Tibial artery (tissue), 4 donors: ENCODE measurements at regions not wholly inside any gene's neighbourhood (a gene's known extent, or its start where the extent isn't known, plus 50 kb on each side); places are given as distances from the start of the nearest gene placed in this dataset.

Experiments used
- DNase-seq, 2 donors: peaks; one replicate each; pipeline ENCODE4 v3.0.0-alpha.2; 2019
- H3K27ac ChIP-seq, 2 donors: fragments of 200-600 bp; sonication (generic) in 1 of 2; 1 replicate in 1 of 2; 2 replicates in 1 of 2; pipeline ENCODE4 v1.5.1; 2018 to 2019; ENCODE audit warnings: mild to moderate bottlenecking in 1 of 2
- H3K27me3 ChIP-seq, 2 donors: fragments of 200-600 bp; sonication (generic) in 1 of 2; one replicate each; pipeline versions ENCODE4 v1.5.1 to v1.6.0; 2016 to 2019
- H3K36me3 ChIP-seq, 3 donors: fragments of 200-600 bp; sonication (generic) in 2 of 3; one replicate each; pipeline ENCODE4 v1.5.1; 2016 to 2019; ENCODE audit warnings: mild to moderate bottlenecking in 2 of 3
- H3K4me1 ChIP-seq, 4 donors: fragments of 200-600 bp; sonication (generic) in 2 of 4; 1 replicate in 3 of 4; 2 replicates in 1 of 4; pipeline ENCODE4 v1.5.1; 2016 to 2019
- H3K4me3 ChIP-seq, 2 donors: fragments of 200-600 bp; sonication (generic) in 1 of 2; 1 replicate in 1 of 2; 2 replicates in 1 of 2; pipeline ENCODE4 v1.5.1; 2018 to 2019; ENCODE audit warnings: mild to moderate bottlenecking in 2 of 2
- H3K9me3 ChIP-seq, 3 donors: fragments of 200-600 bp; sonication (generic) in 1 of 3; one replicate each; pipeline ENCODE4 v1.5.1; 2016 to 2019
- intact Hi-C: fragments of 100-400 bp; cut with DNase I; formaldehyde crosslinking; loops from one replicate; pipeline ENCODE4 v1.15.0; 2023; ENCODE audit warnings: low total_unique reads
- TF ChIP-seq, protein P1 (sequence below), 2 experiments: fragments of 200-600 bp in 1 of 2; fragments of 450-650 bp in 1 of 2; IDR thresholded peaks; one replicate each; pipeline ENCODE4 v1.5.1; 2017 to 2019; ENCODE audit warnings: antibody characterized with exemption in 2 of 2, mild to moderate bottlenecking in 1 of 2, moderate library complexity in 1 of 2

DNA sequence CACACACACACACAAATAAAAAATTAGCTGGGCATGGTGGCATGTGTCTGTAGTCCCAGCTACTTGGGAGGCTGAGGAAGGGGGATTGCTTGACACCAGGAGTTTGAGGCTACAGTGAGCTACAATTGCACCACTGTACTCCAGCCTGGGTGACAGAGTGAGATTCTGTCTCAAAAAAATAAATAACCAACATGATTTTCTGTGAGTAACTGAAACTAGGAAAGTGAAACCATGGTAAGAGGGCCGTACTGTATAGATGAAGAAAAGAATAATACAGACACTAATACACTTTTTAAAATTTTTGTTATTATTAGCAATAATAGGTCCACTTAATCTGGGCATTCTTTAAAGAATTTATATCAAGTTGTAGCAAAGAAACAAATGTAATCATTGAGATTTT, 170.9 kb downstream of the HGF start:
- TF ChIP-seq, protein P1, sequence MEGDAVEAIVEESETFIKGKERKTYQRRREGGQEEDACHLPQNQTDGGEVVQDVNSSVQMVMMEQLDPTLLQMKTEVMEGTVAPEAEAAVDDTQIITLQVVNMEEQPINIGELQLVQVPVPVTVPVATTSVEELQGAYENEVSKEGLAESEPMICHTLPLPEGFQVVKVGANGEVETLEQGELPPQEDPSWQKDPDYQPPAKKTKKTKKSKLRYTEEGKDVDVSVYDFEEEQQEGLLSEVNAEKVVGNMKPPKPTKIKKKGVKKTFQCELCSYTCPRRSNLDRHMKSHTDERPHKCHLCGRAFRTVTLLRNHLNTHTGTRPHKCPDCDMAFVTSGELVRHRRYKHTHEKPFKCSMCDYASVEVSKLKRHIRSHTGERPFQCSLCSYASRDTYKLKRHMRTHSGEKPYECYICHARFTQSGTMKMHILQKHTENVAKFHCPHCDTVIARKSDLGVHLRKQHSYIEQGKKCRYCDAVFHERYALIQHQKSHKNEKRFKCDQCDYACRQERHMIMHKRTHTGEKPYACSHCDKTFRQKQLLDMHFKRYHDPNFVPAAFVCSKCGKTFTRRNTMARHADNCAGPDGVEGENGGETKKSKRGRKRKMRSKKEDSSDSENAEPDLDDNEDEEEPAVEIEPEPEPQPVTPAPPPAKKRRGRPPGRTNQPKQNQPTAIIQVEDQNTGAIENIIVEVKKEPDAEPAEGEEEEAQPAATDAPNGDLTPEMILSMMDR (IDR thresholded peaks at IDR 0.05) = no peak
- H3K27ac ChIP-seq = no peak overlapping the region

DNA sequence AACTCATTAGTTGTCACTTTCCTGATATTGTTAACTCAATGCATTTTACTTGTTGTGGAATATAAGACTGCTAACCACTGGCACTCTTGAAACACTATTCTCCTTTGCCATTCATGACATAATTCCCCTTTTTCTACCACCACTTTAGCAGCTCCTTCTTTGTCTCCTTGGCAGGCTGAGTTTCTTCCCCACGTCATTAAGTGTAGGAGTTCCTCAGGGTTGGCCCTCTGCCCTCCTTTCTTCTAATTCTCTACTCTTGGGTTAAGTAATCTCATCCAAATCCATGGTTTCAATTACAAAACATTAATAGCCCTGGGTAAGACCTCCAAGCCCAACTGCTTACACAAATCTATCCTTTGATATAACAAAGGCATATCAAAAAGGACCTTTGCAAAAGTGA, 175.1 kb downstream of the HGF start:
- no peak for DNase-seq
- intact Hi-C loops = no loop called here
- Histone ChIP-seq H3K9me3 (no peaks in the 10 kb centered on the region), H3K36me3 (no peaks in the 10 kb centered on the region), H3K4me3 (no peak overlapping the region), H3K4me1 (peaks cover 0 to 6% (median 0%) of the 10 kb centered on the region in 4 donors), H3K27ac (no peak overlapping the region), H3K27me3 (no peaks in the 10 kb centered on the region)
- TF ChIP-seq, protein P1 (IDR thresholded peaks at IDR 0.05) = no peak

More for the DNA sequence above, 170.9 kb downstream of the HGF start:
- H3K4me3 ChIP-seq = no peak overlapping the region
- H3K27me3 ChIP-seq = no peaks in the 10 kb centered on the region
- H3K4me1 ChIP-seq = no peaks in the 10 kb centered on the region
- H3K9me3 ChIP-seq = no peaks in the 10 kb centered on the region
- DNase-seq = no peak
- no peaks in the 10 kb centered on the region for H3K36me3 ChIP-seq
- intact Hi-C loops = no loop called here

DNA sequence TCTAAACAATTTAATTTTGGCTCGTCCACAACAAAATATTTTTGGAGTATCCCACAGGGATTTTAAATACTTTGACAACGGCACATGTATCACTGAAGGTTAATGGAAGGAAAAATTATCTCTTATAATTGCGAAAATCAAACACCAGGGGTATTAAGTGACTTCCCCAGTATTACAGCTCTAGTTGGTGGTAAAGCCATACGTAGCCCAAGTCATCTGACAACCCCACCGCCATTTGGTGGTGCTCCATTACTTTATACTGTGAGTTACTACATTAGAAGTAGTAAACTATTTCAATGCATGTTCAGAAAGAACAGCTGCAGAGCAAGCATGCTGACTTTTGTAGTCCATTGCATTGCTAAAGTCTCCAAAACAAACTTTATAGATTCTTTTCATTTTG, 179.7 kb downstream of the HGF start:
- TF ChIP-seq, protein P1 (IDR thresholded peaks at IDR 0.05) = no peak
- no peaks in the 10 kb centered on the region for H3K27me3 ChIP-seq
- H3K4me3 ChIP-seq = no peak overlapping the region
- H3K9me3 ChIP-seq = no peaks in the 10 kb centered on the region
- peaks cover 0 to 7% (median 0%) of the 10 kb centered on the region in 4 donors for H3K4me1 ChIP-seq
- no peak overlapping the region for H3K27ac ChIP-seq
- DNase-seq = no peak
- no peaks in the 10 kb centered on the region for H3K36me3 ChIP-seq
- intact Hi-C loops = no loop called here

DNA sequence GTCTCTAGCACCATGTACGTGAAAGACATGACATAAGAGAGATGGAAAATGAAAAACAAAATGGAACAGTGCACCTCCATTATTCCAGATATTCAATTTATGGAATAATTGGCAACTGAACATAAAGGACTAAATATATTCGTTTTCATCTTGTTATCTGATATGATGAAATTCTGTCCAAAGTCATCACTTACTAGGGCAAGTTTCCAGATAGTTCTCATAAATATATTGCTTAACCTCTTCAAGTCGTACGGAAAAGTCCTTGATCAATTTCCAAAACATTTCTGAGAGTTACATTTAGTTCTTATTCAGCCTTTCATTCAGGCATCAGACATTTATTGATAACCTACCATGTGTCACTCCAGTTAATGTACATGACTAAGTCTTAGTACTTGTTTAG, 185.2 kb downstream of the HGF start:
- DNase-seq = no peak
- H3K27ac ChIP-seq = no peak overlapping the region
- no peaks in the 10 kb centered on the region for H3K36me3 ChIP-seq
- H3K4me3 ChIP-seq = no peak overlapping the region
- intact Hi-C loops = no loop called here
- no peaks in the 10 kb centered on the region for H3K27me3 ChIP-seq
- TF ChIP-seq, protein P1 (IDR thresholded peaks at IDR 0.05) = no peak
- peaks cover 0 to 11% (median 0%) of the 10 kb centered on the region in 4 donors for H3K4me1 ChIP-seq
- H3K9me3 ChIP-seq = no peaks in the 10 kb centered on the region

DNA sequence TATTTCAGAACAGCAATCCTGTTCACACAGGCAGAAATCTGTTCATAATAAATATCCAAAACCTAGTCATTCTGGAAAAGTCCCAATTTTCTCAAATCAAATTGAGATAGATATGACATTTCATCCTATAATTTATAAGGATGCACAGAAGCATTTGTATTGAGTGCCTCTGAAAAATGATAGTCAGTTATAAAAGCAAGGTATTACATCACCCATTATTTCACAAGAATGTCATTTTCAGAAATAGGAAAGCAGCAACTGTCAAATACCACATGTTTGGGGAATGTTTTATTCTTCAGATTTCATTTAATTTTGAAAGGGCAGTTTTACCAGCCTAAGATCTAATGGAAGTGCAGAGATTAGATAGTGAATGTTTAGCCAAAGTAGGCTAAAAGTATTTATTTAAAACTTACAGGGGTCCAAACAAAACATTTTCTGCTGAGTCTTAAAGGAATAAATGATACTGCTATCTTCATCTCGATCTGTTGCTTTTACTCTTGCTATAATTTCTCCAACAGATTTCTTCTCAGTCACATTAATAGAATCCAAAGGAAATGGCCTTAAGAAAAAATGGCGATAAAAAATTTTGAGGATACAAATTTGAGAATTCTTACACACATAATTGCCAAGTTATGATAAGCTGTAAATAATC, 185.8 kb downstream of the HGF start:
- Histone ChIP-seq H3K27me3 (no peaks in the 10 kb centered on the region), H3K4me1 (peaks cover 0 to 11% (median 0%) of the 10 kb centered on the region in 4 donors), H3K9me3 (no peaks in the 10 kb centered on the region), H3K27ac (no peak overlapping the region), H3K36me3 (no peaks in the 10 kb centered on the region), H3K4me3 (no peak overlapping the region)
- intact Hi-C loops = no loop called here
- DNase-seq = no peak
- TF ChIP-seq, protein P1 (IDR thresholded peaks at IDR 0.05) = no peak

DNA sequence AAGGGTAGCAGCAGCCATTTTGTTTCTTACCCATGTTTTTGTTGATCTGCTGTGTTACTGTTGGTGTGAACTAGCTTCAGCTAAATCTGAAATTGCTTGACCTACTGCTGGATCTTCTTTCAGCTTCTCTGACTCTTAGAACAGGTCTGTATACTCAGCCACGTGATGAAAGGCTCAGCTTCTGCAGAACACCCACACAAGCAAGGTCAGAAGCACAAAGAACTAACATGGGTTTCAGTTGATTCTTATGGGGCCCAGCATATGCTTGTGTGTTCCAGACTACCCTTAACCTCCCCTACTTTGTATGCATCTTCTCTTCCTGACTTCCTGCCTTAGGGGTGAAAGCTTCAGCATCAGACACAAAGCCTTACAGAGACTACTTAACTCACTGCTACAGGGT, 186.8 kb downstream of the HGF start:
- H3K9me3 ChIP-seq = no peaks in the 10 kb centered on the region
- no peak overlapping the region for H3K27ac ChIP-seq
- intact Hi-C loops = no loop called here
- DNase-seq = no peak
- TF ChIP-seq, protein P1 (IDR thresholded peaks at IDR 0.05) = no peak
- no peak overlapping the region for H3K4me3 ChIP-seq
- H3K4me1 ChIP-seq = peaks cover 0 to 11% (median 0%) of the 10 kb centered on the region in 4 donors
- no peaks in the 10 kb centered on the region for H3K27me3 ChIP-seq
- no peaks in the 10 kb centered on the region for H3K36me3 ChIP-seq
